GM12891 (cell line): ENCODE measurements at regions not wholly inside any gene's neighbourhood (a gene's known extent, or its start where the extent isn't known, plus 50 kb on each side); places are given as distances from the start of the nearest gene placed in this dataset.

Source experiments
- POLR2A ChIP-seq: IDR thresholded peaks from 2 replicates; pipeline ENCODE4 v1.6.1; 2011; ENCODE audit warnings: low read depth, low read length, control low read depth
- POLR2AphosphoS5 ChIP-seq: IDR thresholded peaks from 2 replicates; pipeline ENCODE4 v1.6.1; 2011; ENCODE audit warnings: low read depth, low read length, control low read depth

DNA sequence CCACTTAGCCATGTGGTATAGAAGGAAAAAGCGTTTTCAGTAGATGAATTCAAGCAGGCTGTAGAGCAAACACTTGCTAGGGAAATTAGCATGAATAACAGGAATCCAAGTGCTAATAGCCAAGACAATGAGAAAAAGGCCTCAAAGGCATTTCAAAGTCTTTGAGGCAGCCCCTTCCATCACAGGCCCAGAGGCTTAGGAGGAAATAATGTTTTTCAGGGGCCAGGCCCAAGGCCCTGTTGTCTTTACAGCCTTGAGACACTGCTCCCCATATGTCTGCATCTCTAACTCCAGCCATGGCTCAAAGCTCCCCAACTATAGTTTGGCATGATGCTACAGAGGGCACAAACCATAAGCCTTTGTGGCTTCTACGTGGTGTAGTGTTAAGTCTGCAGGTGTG is 563.5 kb downstream of the TAF11L14 start:
- TF ChIP-seq POLR2AphosphoS5 (no peak), POLR2A (no peak)
